Panc1 (cell line): ENCODE measurements at regions not wholly inside any gene's neighbourhood (a gene's known extent, or its start where the extent isn't known, plus 50 kb on each side); places are given as distances from the start of the nearest gene placed in this dataset.

ENCODE experiments used
- ATAC-seq: fragments of 200-7000 bp; cut with Tn5 transposase; 2 replicates; pipeline ENCODE4 v1.9.1; 2020; ENCODE audit warnings: mild to moderate bottlenecking, moderate library complexity
- BruUV-seq: library from RNA; stranded (reverse); fragments of 400-500 nt; replicated peaks from 2 replicates; lab custom pipeline; 2021; lab: Mats Ljungman, UMichigan
- CTCF ChIA-PET: fragments of 300-600 bp; sonication (Branson Sonifier 250); formaldehyde crosslinking; loops from one replicate; lab custom pipeline; 2022; ENCODE audit warnings: antibody characterized with exemption; lab: Charles Lee
- POLR2A ChIA-PET: fragments of 300-600 bp; sonication (Branson Sonifier 250); formaldehyde crosslinking; loops from one replicate; lab custom pipeline; 2022; ENCODE audit warnings: antibody characterized with exemption; lab: Charles Lee
- DNase-seq: peaks from one replicate; pipeline ENCODE4 v3.0.0-alpha.2; 2010; ENCODE audit warnings: low read depth, low spot score
- H3K27ac ChIP-seq: 2 replicates; pipeline ENCODE4 v1.5.1; 2011; ENCODE audit warnings: mild to moderate bottlenecking, low read length, inconsistent platforms
- H3K27me3 ChIP-seq: fragments of 200-500 bp; sonication (Bioruptor generic); 2 replicates; pipeline ENCODE4 v1.6.0; 2014; ENCODE audit warnings: low read length, inconsistent platforms; ENCODE audit not compliant: control insufficient read depth, insufficient read depth
- H3K36me3 ChIP-seq: fragments of 200-500 bp; sonication (Bioruptor generic); 2 replicates; pipeline ENCODE4 v1.5.1; 2014; ENCODE audit warnings: inconsistent platforms, mild to moderate bottlenecking, low read length, moderate library complexity; ENCODE audit not compliant: control insufficient read depth, insufficient read depth
- H3K4me1 ChIP-seq: 2 replicates; pipeline ENCODE4 v1.5.1; 2011; ENCODE audit warnings: inconsistent platforms, mild to moderate bottlenecking, low read length, moderate library complexity; ENCODE audit not compliant: control insufficient read depth, insufficient read depth
- H3K4me3 ChIP-seq, 2 experiments: 2 replicates each; pipeline ENCODE4 v1.5.1; 2011 to 2012; ENCODE audit warnings: low read depth in 2 of 2, low read length in 2 of 2, mild to moderate bottlenecking in 2 of 2, inconsistent platforms in 1 of 2, moderate library complexity in 1 of 2
- H3K9me3 ChIP-seq: fragments of 200-500 bp; sonication (Bioruptor generic); 2 replicates; pipeline ENCODE4 v1.5.1; 2014; ENCODE audit warnings: low read depth, mild to moderate bottlenecking, inconsistent platforms, low read length, moderate library complexity; ENCODE audit not compliant: control insufficient read depth, insufficient read depth
- CTCF ChIP-seq: fragments of 450-650 bp; IDR thresholded peaks from 2 replicates; pipeline ENCODE4 v1.5.1; 2017; ENCODE audit warnings: mild to moderate bottlenecking
- POLR2AphosphoS5 ChIP-seq: IDR thresholded peaks from 2 replicates; pipeline ENCODE4 v1.6.1; 2012; ENCODE audit warnings: mild to moderate bottlenecking, low read depth, low read length, moderate library complexity
- SIN3A ChIP-seq: IDR thresholded peaks from 2 replicates; pipeline ENCODE4 v1.6.1; 2012; ENCODE audit warnings: low read depth, mild to moderate bottlenecking, low read length, moderate library complexity, borderline replicate concordance; ENCODE audit not compliant: insufficient read depth
- TCF7L2 ChIP-seq: IDR thresholded peaks from 2 replicates; pipeline ENCODE4 v1.6.1; 2011; ENCODE audit warnings: mild to moderate bottlenecking, low read depth, low read length, inconsistent platforms
- in situ Hi-C: cut with HindIII; loops from 2 replicates; pipeline ENCODE4 v1.10.0; 2016; ENCODE audit warnings: low sequenced_read_pairs, low pct_unique_long_range_greater_than_20kb
- intact Hi-C: fragments of 100-400 bp; cut with micrococcal nuclease; formaldehyde crosslinking; loops from one replicate; pipeline ENCODE4 v1.10.0; 2022; ENCODE audit not compliant: unreplicated experiment
- TF ChIP-seq, protein P1 (sequence below), 2 experiments: IDR thresholded peaks; 2 replicates each; pipeline ENCODE4 v1.6.1; 2011 to 2012; ENCODE audit warnings: low read depth in 2 of 2, control low read depth in 1 of 2, low read length in 1 of 2, mild to moderate bottlenecking in 1 of 2, moderate library complexity in 1 of 2; ENCODE audit not compliant: insufficient read depth in 1 of 2

GRCh38 chr10:124344931-124345330 lies 73.8 kb downstream of the OAT start:
- ChIA-PET CTCF (no interaction called here), POLR2A (no interaction called here)
- Histone ChIP-seq H3K36me3 (no peaks in the 10 kb centered on the region), H3K9me3 (no peaks in the 10 kb centered on the region), H3K4me3 (no peak overlapping the region), H3K27ac (no peak overlapping the region), H3K4me1 (peaks cover 6% of the 10 kb centered on the region), H3K27me3 (no peaks in the 10 kb centered on the region)
- TF ChIP-seq SIN3A (no peak), TCF7L2 (no peak), POLR2AphosphoS5 (no peak), CTCF (no peak)
- TF ChIP-seq, protein P1, sequence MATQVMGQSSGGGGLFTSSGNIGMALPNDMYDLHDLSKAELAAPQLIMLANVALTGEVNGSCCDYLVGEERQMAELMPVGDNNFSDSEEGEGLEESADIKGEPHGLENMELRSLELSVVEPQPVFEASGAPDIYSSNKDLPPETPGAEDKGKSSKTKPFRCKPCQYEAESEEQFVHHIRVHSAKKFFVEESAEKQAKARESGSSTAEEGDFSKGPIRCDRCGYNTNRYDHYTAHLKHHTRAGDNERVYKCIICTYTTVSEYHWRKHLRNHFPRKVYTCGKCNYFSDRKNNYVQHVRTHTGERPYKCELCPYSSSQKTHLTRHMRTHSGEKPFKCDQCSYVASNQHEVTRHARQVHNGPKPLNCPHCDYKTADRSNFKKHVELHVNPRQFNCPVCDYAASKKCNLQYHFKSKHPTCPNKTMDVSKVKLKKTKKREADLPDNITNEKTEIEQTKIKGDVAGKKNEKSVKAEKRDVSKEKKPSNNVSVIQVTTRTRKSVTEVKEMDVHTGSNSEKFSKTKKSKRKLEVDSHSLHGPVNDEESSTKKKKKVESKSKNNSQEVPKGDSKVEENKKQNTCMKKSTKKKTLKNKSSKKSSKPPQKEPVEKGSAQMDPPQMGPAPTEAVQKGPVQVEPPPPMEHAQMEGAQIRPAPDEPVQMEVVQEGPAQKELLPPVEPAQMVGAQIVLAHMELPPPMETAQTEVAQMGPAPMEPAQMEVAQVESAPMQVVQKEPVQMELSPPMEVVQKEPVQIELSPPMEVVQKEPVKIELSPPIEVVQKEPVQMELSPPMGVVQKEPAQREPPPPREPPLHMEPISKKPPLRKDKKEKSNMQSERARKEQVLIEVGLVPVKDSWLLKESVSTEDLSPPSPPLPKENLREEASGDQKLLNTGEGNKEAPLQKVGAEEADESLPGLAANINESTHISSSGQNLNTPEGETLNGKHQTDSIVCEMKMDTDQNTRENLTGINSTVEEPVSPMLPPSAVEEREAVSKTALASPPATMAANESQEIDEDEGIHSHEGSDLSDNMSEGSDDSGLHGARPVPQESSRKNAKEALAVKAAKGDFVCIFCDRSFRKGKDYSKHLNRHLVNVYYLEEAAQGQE (IDR thresholded peaks at IDR 0.05; ENCODE audit: insufficient read depth in 1 of 2, low read depth in 2 of 2, low read length in 1 of 2): no peak
- in situ Hi-C loops: no loop called here
- intact Hi-C loops: no loop called here
- BruUV-seq: no TSS peak
- ATAC-seq (no peak), DNase-seq (no peak)

GRCh38 chr10:124344266-124344590 lies 74.5 kb downstream of the OAT start:
- Histone ChIP-seq H3K9me3 (no peaks in the 10 kb centered on the region), H3K4me1 (peaks cover 10% of the 10 kb centered on the region), H3K4me3 (no peak overlapping the region), H3K36me3 (no peaks in the 10 kb centered on the region), H3K27me3 (no peaks in the 10 kb centered on the region), H3K27ac (no peak overlapping the region)
- POLR2A ChIA-PET: no interaction called here
- CTCF ChIA-PET: no interaction called here
- DNase-seq (no peak), ATAC-seq (no peak)
- TF ChIP-seq TCF7L2 (no peak), SIN3A (no peak), POLR2AphosphoS5 (no peak), CTCF (no peak)
- TF ChIP-seq, protein P1 (IDR thresholded peaks at IDR 0.05; ENCODE audit: insufficient read depth in 1 of 2, low read depth in 2 of 2, low read length in 1 of 2): no peak
- intact Hi-C loops: no loop called here
- in situ Hi-C loops: no loop called here
- no TSS peak for BruUV-seq
